ENCODE measurements at regions not wholly inside any gene's neighbourhood (a gene's known extent, or its start where the extent isn't known, plus 50 kb on each side); places are given as distances from the start of the nearest gene placed in this dataset.

GRCh38 chr16:5442986-5443385 is 345.4 kb upstream of the EEF2KMT start:
- ChIA-PET CTCF (no interaction called here), POLR2A (no interaction called here)
- no peaks in the 10 kb centered on the region for H3K79me2 ChIP-seq (ENCODE audit: control insufficient read depth, insufficient read depth, low read length)
- H3K4me2 ChIP-seq (ENCODE audit: insufficient read depth, low read length): no peak overlapping the region
- intact Hi-C loops (cut with micrococcal nuclease): no loop called here
- H3K4me3 ChIP-seq (replicated peaks in 1 of 3; ENCODE audit: insufficient read depth in 1 of 3, low read depth in 1 of 3, low read length in 3 of 3): no peak overlapping the region
- no peaks in the 10 kb centered on the region for H4K20me1 ChIP-seq (replicated peaks; ENCODE audit: control insufficient read depth, extremely low read depth, insufficient read depth, low read length)
- no peaks in the 10 kb centered on the region for H3K4me1 ChIP-seq (ENCODE audit: control insufficient read depth, extremely low read depth, insufficient read depth, low read length)
- no peaks in the 10 kb centered on the region for H3K9me1 ChIP-seq (replicated peaks; ENCODE audit: control insufficient read depth, extremely low read depth, insufficient read depth, low read length)
- no peaks in the 10 kb centered on the region for H3K27me3 ChIP-seq (ENCODE audit: control insufficient read depth in 2 of 2, insufficient read depth in 2 of 2, low read length in 2 of 2)
- H3K9ac ChIP-seq (replicated peaks; ENCODE audit: extremely low read depth, insufficient read depth, low read length): no peak overlapping the region
- no peak overlapping the region for H3K27ac ChIP-seq (ENCODE audit: insufficient read depth, low read depth, low read length)
- no TSS peak for BruUV-seq (replicated peaks)
- FAIRE-seq (no peak), DNase-seq (ENCODE audit: low read depth, low spot score) (no peak)
- dilution Hi-C loops (cut with MboI; ENCODE audit: extremely low pct_ligation_motif_present, low sequenced_read_pairs): no loop called here
- TF ChIP-seq MAX (IDR thresholded peaks at IDR 0.05; ENCODE audit: insufficient read depth, insufficient read length): no peak
- no peak for TF ChIP-seq JUN (IDR thresholded peaks at IDR 0.05; ENCODE audit: borderline replicate concordance, insufficient read depth, insufficient read length, low read depth)
- TF ChIP-seq GATA2 (IDR thresholded peaks at IDR 0.05; ENCODE audit: insufficient read depth, insufficient read length, low read depth, low read length): no peak
- no peak for TF ChIP-seq FOS (IDR thresholded peaks at IDR 0.05; ENCODE audit: borderline replicate concordance, insufficient read depth, low read length)
- TF ChIP-seq POLR2A (IDR thresholded peaks at IDR 0.05; ENCODE audit: low read depth, low read length): no peak
- TF ChIP-seq POLR2AphosphoS5 (IDR thresholded peaks at IDR 0.05; ENCODE audit: insufficient read depth, low read depth, low read length): no peak
- no peak for TF ChIP-seq EZH2 (IDR thresholded peaks at IDR 0.05; ENCODE audit: borderline replicate concordance, low read depth, low read length, severe bottlenecking)
- TF ChIP-seq MYC (IDR thresholded peaks at IDR 0.05; ENCODE audit: low read depth, low read length): no peak
- TF ChIP-seq CTCF (IDR thresholded peaks at IDR 0.05; ENCODE audit: extremely low read depth in 1 of 2, insufficient read depth in 1 of 2, low read depth in 1 of 2, low read length in 2 of 2): no peak
- H2AFZ ChIP-seq (ENCODE audit: low read depth, low read length): no peak overlapping the region
- H3K9me3 ChIP-seq (replicated peaks; ENCODE audit: control insufficient read depth, insufficient read depth, low read length): peaks cover 5% of the 10 kb centered on the region
- H3K36me3 ChIP-seq (ENCODE audit: control insufficient read depth in 2 of 2, extremely low read depth in 1 of 2, insufficient read depth in 2 of 2, low read length in 2 of 2): no peaks in the 10 kb centered on the region
